SK-N-SH treated with all-trans-retinoic acid at 6 μM for 48 hours (cell line): ENCODE measurements at regions not wholly inside any gene's neighbourhood (a gene's known extent, or its start where the extent isn't known, plus 50 kb on each side); places are given as distances from the start of the nearest gene placed in this dataset.

Experiments used
- ATAC-seq: fragments of 200-7000 bp; cut with Tn5 transposase; 3 replicates; pipeline ENCODE4 v1.9.1; 2020; ENCODE audit warnings: mild to moderate bottlenecking, moderate library complexity
- ARNTL ChIP-seq: fragments of 450-650 bp; formaldehyde crosslinking; IDR thresholded peaks from 2 replicates; pipeline ENCODE4 v1.5.0; 2020; ENCODE audit warnings: low read depth, mild to moderate bottlenecking, moderate library complexity, borderline replicate concordance
- BACH2 ChIP-seq: fragments of 250-450 bp; sonication (Bioruptor Pico); IDR thresholded peaks from 2 replicates; pipeline ENCODE4 v1.9.0; 2021; ENCODE audit warnings: mild to moderate bottlenecking, borderline replicate concordance
- CSRNP3 ChIP-seq: fragments of 250-450 bp; sonication (Bioruptor Pico); IDR thresholded peaks from 2 replicates; pipeline ENCODE4 v1.5.1; 2021; ENCODE audit warnings: mild to moderate bottlenecking, moderate library complexity
- ESRRG ChIP-seq: fragments of 250-450 bp; sonication (Bioruptor Pico); IDR thresholded peaks from 2 replicates; pipeline ENCODE4 v1.6.1; 2021; ENCODE audit warnings: mild to moderate bottlenecking
- GLIS3 ChIP-seq: fragments of 250-450 bp; sonication (Bioruptor Pico); IDR thresholded peaks from 2 replicates; pipeline ENCODE4 v1.5.0; 2020; ENCODE audit warnings: mild to moderate bottlenecking, moderate library complexity
- ISL1 ChIP-seq: fragments of 250-450 bp; sonication (Bioruptor Pico); IDR thresholded peaks from 2 replicates; pipeline ENCODE4 v2.1.2; 2022; ENCODE audit warnings: mild to moderate bottlenecking, moderate library complexity
- OSR1 ChIP-seq: fragments of 250-450 bp; sonication (Bioruptor Pico); IDR thresholded peaks from 2 replicates; pipeline ENCODE4 v1.8.0; 2022; ENCODE audit warnings: moderate library complexity, mild to moderate bottlenecking, inconsistent platforms
- PATZ1 ChIP-seq: fragments of 250-450 bp; sonication (Bioruptor Pico); IDR thresholded peaks from 2 replicates; pipeline ENCODE4 v1.8.0; 2020; ENCODE audit warnings: mild to moderate bottlenecking, moderate library complexity, borderline replicate concordance
- POU6F1 ChIP-seq: fragments of 250-450 bp; sonication (Bioruptor Pico); IDR thresholded peaks from 2 replicates; pipeline ENCODE4 v1.8.0; 2021; ENCODE audit warnings: low read depth, mild to moderate bottlenecking, moderate library complexity, borderline replicate concordance
- PPARA ChIP-seq: fragments of 250-450 bp; sonication (Bioruptor Pico); IDR thresholded peaks from 2 replicates; pipeline ENCODE4 v1.5.0; 2020; ENCODE audit warnings: mild to moderate bottlenecking, borderline replicate concordance
- RARB ChIP-seq: fragments of 250-450 bp; sonication (Bioruptor Pico); IDR thresholded peaks from 2 replicates; pipeline ENCODE4 v1.8.0; 2021; ENCODE audit warnings: mild to moderate bottlenecking, moderate library complexity
- SNAI2 ChIP-seq: fragments of 250-450 bp; sonication (Bioruptor Pico); IDR thresholded peaks from 2 replicates; pipeline ENCODE4 v1.5.0; 2020; ENCODE audit warnings: mild to moderate bottlenecking, moderate library complexity
- TCF4 ChIP-seq: fragments of 250-450 bp; sonication (Bioruptor Pico); IDR thresholded peaks from 2 replicates; pipeline ENCODE4 v1.8.0; 2021; ENCODE audit warnings: mild to moderate bottlenecking, moderate library complexity, borderline replicate concordance
- TOX ChIP-seq: fragments of 250-450 bp; sonication (Bioruptor Pico); IDR thresholded peaks from 2 replicates; pipeline ENCODE4 v1.8.0; 2021; ENCODE audit warnings: mild to moderate bottlenecking, moderate library complexity, borderline replicate concordance
- ZC3H10 ChIP-seq: fragments of 250-450 bp; sonication (Bioruptor Pico); IDR thresholded peaks from 2 replicates; pipeline ENCODE4 v1.5.1; 2021; ENCODE audit warnings: mild to moderate bottlenecking, moderate library complexity
- ZFP3 ChIP-seq: fragments of 250-450 bp; sonication (Bioruptor Pico); IDR thresholded peaks from 2 replicates; pipeline ENCODE4 v1.5.0; 2020; ENCODE audit warnings: mild to moderate bottlenecking, moderate library complexity
- ZFP30 ChIP-seq: fragments of 450-650 bp; formaldehyde crosslinking; IDR thresholded peaks from 2 replicates; pipeline ENCODE4 v1.5.0; 2022; ENCODE audit warnings: mild to moderate bottlenecking, moderate library complexity
- ZNF565 ChIP-seq: fragments of 450-650 bp; formaldehyde crosslinking; conservative IDR thresholded peaks from 2 replicates; pipeline ENCODE4 v1.5.0; 2020; ENCODE audit warnings: low read depth, mild to moderate bottlenecking, moderate library complexity
- ZNF8 ChIP-seq: fragments of 450-650 bp; formaldehyde crosslinking; IDR thresholded peaks from 2 replicates; pipeline ENCODE4 v1.5.0; 2020; ENCODE audit warnings: mild to moderate bottlenecking, moderate library complexity

- no peak for ATAC-seq
- TF ChIP-seq ISL1 (peak; percentile 59), ZNF8 (no peak)
Observed at GRCh38 chr16:72480911-72481310, 309.0 kb upstream of the PMFBP1 start.

GRCh38 chr16:72475688-72476087 is 303.7 kb upstream of the PMFBP1 start:
- no peak for ATAC-seq
- no peak for TF ChIP-seq RARB (CRISPR knock-in tag)

- ATAC-seq, result peak; percentile 94
- TF ChIP-seq ESRRG (CRISPR knock-in tag) (no peak), ZNF565 (CRISPR knock-in tag) (no peak), SNAI2 (CRISPR knock-in tag) (no peak), ZNF8 (no peak), ISL1 (no peak), ZFP3 (no peak), TOX (CRISPR knock-in tag) (no peak), GLIS3 (CRISPR knock-in tag) (no peak), BACH2 (CRISPR knock-in tag) (no peak), OSR1 (CRISPR knock-in tag) (no peak), PPARA (CRISPR knock-in tag) (no peak)
Observed at GRCh38 chr16:72474501-72475123, 302.7 kb upstream of the PMFBP1 start.

- peak; percentile 62 for ATAC-seq
- TF ChIP-seq GLIS3 (CRISPR knock-in tag) (no peak), ISL1 (no peak), OSR1 (CRISPR knock-in tag) (no peak), TCF4 (CRISPR knock-in tag) (no peak), RARB (CRISPR knock-in tag) (no peak), ZNF8 (no peak), PATZ1 (CRISPR knock-in tag) (no peak), ZFP30 (no peak), CSRNP3 (no peak), ARNTL (CRISPR knock-in tag) (no peak), ZFP3 (no peak), POU6F1 (CRISPR knock-in tag) (no peak), SNAI2 (CRISPR knock-in tag) (no peak), ZC3H10 (CRISPR knock-in tag) (no peak)
Observed at GRCh38 chr16:72473631-72474030, 301.7 kb upstream of the PMFBP1 start.

- TF ChIP-seq CSRNP3, result no peak
- no peak for TF ChIP-seq ZFP3
- TF ChIP-seq POU6F1 (CRISPR knock-in tag), result no peak
- TF ChIP-seq PPARA (CRISPR knock-in tag), result no peak
- no peak for ATAC-seq
Observed at GRCh38 chr16:72471317-72471924, 299.5 kb upstream of the PMFBP1 start.
